ENCODE measurements at regions not wholly inside any gene's neighbourhood (a gene's known extent, or its start where the extent isn't known, plus 50 kb on each side); places are given as distances from the start of the nearest gene placed in this dataset.

DNA sequence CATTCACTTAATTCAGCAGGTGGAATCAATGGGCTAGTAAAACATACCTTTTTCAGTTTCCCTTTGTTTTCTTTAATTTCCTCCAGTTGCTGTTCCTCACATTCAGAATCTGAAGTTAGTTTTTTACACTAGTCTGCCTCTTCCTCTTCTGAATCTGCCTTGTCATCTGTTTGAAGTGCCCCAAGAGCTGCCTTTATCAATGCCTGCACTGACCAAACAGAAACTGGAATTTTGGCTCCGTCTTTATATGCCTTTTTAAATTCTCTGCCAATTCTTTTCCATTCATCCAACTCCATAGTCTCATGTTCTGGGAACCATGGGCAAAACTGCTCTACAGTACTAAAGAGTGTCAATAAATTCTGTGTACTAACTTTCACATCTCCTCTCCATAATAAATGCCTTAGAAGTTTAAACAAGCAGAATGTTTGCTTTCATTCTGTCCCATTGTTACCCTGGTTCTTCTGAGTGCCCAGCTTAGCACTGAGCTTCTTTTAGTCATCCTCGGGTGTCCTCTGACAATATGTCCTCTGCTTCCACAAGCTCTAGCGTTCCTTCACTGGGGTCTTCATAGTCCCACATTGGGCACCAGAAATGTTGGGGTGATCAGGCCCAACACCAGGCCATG is 154.2 kb downstream of the ZNF486 start:
- H3K27me3 ChIP-seq (replicated peaks; ENCODE audit: control insufficient read depth, insufficient read depth, low read length), result no peaks in the 10 kb centered on the region
- no peak for DNase-seq
- Mint-ChIP-seq H3K9me3 (ENCODE audit: unreplicated experiment) (peaks cover 14% of the 10 kb centered on the region), H3K4me3 (ENCODE audit: unreplicated experiment) (no peak overlapping the region), H3K27me3 (ENCODE audit: insufficient read depth, unreplicated experiment) (no peaks in the 10 kb centered on the region), H3K36me3 (ENCODE audit: insufficient read depth, unreplicated experiment) (no peaks in the 10 kb centered on the region), H3K4me1 (ENCODE audit: low read depth, unreplicated experiment) (no peaks in the 10 kb centered on the region), H3K27ac (ENCODE audit: unreplicated experiment) (no peak overlapping the region)
- no TSS peak for BruUV-seq (replicated peaks)
- no peaks in the 10 kb centered on the region for H3K9me3 ChIP-seq
- no peak overlapping the region for H3K4me3 ChIP-seq (ENCODE audit: low read depth, low read length)
- POLR2A ChIA-PET, result no interaction called here
- intact Hi-C loops (cut with micrococcal nuclease; ENCODE audit: unreplicated experiment), result no loop called here
- no peaks in the 10 kb centered on the region for H3K36me3 ChIP-seq (ENCODE audit: control insufficient read depth, insufficient read depth, low read length)
- CTCF ChIA-PET, result no interaction called here
- H3K4me1 ChIP-seq, result no peaks in the 10 kb centered on the region
- TF ChIP-seq, protein P1, sequence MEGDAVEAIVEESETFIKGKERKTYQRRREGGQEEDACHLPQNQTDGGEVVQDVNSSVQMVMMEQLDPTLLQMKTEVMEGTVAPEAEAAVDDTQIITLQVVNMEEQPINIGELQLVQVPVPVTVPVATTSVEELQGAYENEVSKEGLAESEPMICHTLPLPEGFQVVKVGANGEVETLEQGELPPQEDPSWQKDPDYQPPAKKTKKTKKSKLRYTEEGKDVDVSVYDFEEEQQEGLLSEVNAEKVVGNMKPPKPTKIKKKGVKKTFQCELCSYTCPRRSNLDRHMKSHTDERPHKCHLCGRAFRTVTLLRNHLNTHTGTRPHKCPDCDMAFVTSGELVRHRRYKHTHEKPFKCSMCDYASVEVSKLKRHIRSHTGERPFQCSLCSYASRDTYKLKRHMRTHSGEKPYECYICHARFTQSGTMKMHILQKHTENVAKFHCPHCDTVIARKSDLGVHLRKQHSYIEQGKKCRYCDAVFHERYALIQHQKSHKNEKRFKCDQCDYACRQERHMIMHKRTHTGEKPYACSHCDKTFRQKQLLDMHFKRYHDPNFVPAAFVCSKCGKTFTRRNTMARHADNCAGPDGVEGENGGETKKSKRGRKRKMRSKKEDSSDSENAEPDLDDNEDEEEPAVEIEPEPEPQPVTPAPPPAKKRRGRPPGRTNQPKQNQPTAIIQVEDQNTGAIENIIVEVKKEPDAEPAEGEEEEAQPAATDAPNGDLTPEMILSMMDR (IDR thresholded peaks at IDR 0.05; ENCODE audit: insufficient read depth in 1 of 2, low read depth in 1 of 2, low read length in 1 of 2, severe bottlenecking in 1 of 2, unreplicated experiment in 1 of 2), result no peak

- CTCF ChIA-PET, result no interaction called here
- intact Hi-C loops (cut with micrococcal nuclease; ENCODE audit: unreplicated experiment), result no loop called here
- BruUV-seq (replicated peaks), result no TSS peak
These were observed 153.2 kb downstream of the ZNF486 start for GRCh38 chr19:20320191-20320590.

DNA sequence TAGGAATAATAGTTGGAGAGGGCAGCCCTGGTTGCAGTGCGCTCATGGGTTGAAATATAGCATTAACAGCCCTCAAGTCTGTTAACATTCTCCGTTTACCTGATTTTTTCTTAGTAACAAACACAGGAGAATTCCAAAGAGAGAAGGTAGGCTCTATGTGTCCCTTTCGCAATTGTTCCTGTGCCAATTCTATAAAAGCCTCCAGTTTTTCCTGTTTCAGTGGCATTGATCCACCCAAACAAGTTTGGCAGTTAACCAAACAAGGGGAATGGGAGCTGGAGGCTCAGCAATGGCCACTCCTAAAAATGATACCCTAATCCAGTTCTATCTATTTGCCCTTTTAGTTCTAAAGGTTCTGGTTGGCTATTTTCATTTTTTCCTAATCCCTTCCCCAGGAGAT is 151.6 kb downstream of the ZNF486 start:
- Histone ChIP-seq H3K4me1 (no peaks in the 10 kb centered on the region), H3K4me3 (ENCODE audit: low read depth, low read length) (no peak overlapping the region), H3K27me3 (replicated peaks; ENCODE audit: control insufficient read depth, insufficient read depth, low read length) (no peaks in the 10 kb centered on the region), H3K9me3 (no peaks in the 10 kb centered on the region), H3K36me3 (ENCODE audit: control insufficient read depth, insufficient read depth, low read length) (no peaks in the 10 kb centered on the region)
- TF ChIP-seq, protein P1 (IDR thresholded peaks at IDR 0.05; ENCODE audit: insufficient read depth in 1 of 2, low read depth in 1 of 2, low read length in 1 of 2, severe bottlenecking in 1 of 2, unreplicated experiment in 1 of 2), result no peak
- Mint-ChIP-seq H3K27ac (ENCODE audit: unreplicated experiment) (no peak overlapping the region), H3K36me3 (ENCODE audit: insufficient read depth, unreplicated experiment) (no peaks in the 10 kb centered on the region), H3K4me1 (ENCODE audit: low read depth, unreplicated experiment) (no peaks in the 10 kb centered on the region), H3K27me3 (ENCODE audit: insufficient read depth, unreplicated experiment) (no peaks in the 10 kb centered on the region), H3K4me3 (ENCODE audit: unreplicated experiment) (no peak overlapping the region), H3K9me3 (ENCODE audit: unreplicated experiment) (peaks cover 14% of the 10 kb centered on the region)
- ChIA-PET CTCF (no interaction called here), POLR2A (no interaction called here)
- intact Hi-C loops (cut with micrococcal nuclease; ENCODE audit: unreplicated experiment), result no loop called here
- DNase-seq, result no peak
- BruUV-seq (replicated peaks), result no TSS peak

More at GRCh38 chr19:20320191-20320590, 153.2 kb downstream of the ZNF486 start:
- no peaks in the 10 kb centered on the region for H3K27me3 Mint-ChIP-seq (ENCODE audit: insufficient read depth, unreplicated experiment)
- no peak overlapping the region for H3K27ac Mint-ChIP-seq (ENCODE audit: unreplicated experiment)
- H3K4me1 Mint-ChIP-seq (ENCODE audit: low read depth, unreplicated experiment), result no peaks in the 10 kb centered on the region
- TF ChIP-seq, protein P1 (IDR thresholded peaks at IDR 0.05; ENCODE audit: insufficient read depth in 1 of 2, low read depth in 1 of 2, low read length in 1 of 2, severe bottlenecking in 1 of 2, unreplicated experiment in 1 of 2), result no peak
- H3K36me3 Mint-ChIP-seq (ENCODE audit: insufficient read depth, unreplicated experiment), result no peaks in the 10 kb centered on the region
- no peak for DNase-seq
- POLR2A ChIA-PET, result no interaction called here
- H3K4me3 Mint-ChIP-seq (ENCODE audit: unreplicated experiment), result no peak overlapping the region
- H3K36me3 ChIP-seq (ENCODE audit: control insufficient read depth, insufficient read depth, low read length), result no peaks in the 10 kb centered on the region
- peaks cover 14% of the 10 kb centered on the region for H3K9me3 Mint-ChIP-seq (ENCODE audit: unreplicated experiment)
- H3K4me1 ChIP-seq, result no peaks in the 10 kb centered on the region
- no peaks in the 10 kb centered on the region for H3K27me3 ChIP-seq (replicated peaks; ENCODE audit: control insufficient read depth, insufficient read depth, low read length)
- no peaks in the 10 kb centered on the region for H3K9me3 ChIP-seq
- no peak overlapping the region for H3K4me3 ChIP-seq (ENCODE audit: low read depth, low read length)

Data from Caco-2 (cell line).